GM18498 (cell line): ENCODE measurements at regions not wholly inside any gene's neighbourhood (a gene's known extent, or its start where the extent isn't known, plus 50 kb on each side); places are given as distances from the start of the nearest gene placed in this dataset.
A peak's percentile ranks its signal among the peaks of the same experiment; 100 is the strongest.

Experiments used
- ATAC-seq: cut with Tn5 transposase; IDR thresholded peaks from one replicate; pipeline ENCODE4 v1.9.1; 2021; ENCODE audit warnings: mild to moderate bottlenecking, moderate library complexity; ENCODE audit not compliant: unreplicated experiment

DNA sequence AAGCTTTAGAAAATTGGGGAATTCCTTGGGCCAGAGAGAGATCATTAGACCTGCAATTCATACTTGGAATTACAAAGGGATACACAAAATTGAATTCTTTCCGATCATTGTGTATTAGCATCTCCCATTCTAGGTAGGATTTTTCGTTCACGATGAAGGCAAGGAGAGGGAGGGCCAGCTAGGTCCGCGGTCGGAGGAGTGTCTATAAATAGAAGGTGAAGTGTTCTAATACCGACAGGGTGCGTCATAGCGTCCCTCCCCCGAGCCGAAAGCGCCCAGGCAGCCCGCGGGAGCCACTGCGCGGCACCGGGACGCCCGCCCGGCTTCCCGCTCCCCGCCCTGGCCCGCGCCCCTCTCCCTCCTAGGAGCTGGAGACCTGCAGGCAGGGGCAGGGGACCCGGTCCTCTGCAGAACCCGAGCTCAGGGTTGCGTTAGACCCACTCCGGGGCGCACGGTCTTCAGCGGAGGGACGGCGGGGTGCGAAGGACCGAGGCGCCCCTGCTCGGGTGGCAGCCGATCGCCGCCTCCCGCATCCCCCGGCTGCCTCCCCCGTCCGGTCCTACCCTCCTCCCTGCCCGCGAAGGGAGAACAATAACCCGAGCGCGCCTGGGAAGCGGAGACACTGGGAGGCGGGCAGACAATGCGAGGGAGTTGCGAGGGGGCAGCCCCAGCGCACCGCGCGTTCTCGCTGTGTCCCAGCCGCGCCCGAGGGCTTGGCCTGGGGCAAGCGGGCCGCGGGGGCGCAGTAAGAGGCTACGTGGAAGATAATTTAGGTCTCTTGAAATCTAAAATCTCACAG, 114.2 kb upstream of the SERTAD2 start:
- ATAC-seq, result peak; percentile 92

DNA sequence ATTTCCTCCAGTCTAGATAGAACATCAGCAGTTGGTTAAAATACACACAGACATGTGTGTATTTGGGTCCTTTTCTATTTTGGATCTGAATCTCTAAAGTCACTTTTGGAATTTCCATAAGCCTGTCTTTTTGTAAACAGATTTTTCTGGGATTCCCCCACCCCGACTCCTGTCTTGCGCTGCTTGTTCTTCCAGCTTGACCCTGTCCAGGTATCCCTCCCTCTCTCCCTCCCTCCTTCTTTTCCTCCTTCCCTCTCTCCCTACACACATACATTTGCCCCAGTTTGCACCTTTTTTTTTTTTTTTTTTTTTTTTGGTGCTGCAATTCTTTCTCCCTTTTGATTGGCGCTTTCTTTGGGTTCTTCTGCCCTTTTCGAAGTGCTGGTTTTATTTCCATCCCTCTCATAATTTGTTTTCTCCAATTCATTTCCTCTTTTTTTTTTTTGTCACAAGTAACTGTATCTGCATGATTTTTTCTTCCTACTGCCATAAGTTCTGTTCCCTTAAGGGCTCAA, 114.8 kb upstream of the SERTAD2 start:
- no peak for ATAC-seq

DNA sequence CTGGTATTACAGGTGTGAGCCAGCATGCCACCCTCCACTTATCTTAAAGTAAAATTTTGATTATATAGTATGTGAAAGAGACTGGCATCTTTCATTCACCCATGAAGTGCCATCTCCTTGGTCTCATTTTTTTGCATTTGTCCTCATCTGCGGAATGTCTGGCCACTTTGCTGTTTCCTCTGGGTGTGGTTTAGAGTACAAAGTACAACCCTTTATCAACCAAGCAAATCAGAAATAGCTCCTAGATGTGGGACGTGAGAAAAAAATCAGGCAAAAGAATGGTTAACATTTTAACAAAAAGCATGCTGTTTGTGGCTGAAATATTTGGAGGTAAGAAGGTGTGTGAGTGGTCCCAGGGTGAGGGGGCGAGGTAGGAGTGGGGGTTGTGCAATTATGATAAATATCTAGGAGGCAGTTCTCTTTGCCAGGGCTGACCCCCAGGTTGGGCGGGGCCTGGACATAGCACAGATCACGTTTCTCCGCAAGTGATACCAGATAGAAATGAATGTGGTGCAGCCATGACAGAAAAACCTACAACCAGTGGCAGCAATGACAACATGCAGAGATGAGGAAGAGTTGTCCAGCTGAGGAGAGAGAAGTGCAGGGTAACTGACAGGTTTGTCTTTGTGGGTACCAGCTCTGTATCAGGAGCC, 115.8 kb upstream of the SERTAD2 start:
- no peak for ATAC-seq

DNA sequence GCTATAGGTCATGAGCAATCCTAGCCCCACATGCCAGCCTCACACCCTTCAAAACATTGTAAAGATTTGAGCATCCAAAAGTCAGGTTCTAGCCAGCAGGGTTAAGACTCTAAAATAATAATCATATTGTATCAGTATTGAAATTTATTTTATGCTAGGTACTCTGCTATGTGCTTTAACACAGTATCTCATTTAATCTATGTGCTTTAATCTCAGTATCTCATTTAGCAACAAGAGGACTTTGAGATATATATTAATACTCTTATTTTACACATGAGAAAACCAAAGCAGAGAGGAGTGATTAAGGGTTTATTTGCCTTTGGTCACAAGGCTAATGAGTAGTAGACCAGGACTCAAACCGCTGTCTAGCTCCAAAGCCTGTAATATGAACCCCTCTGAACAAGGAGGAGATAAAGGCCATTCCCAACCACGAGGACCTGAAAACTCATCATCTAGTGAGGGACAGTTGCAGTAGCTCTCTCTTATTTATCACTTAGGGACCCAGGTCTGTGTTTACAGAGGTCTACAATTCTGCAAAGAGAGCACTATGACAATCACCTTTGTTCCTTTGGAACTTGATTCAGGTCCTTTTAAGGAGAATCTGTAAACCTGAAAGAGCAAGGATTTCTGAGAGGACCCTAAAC, 116.5 kb upstream of the SERTAD2 start:
- ATAC-seq, result no peak

DNA sequence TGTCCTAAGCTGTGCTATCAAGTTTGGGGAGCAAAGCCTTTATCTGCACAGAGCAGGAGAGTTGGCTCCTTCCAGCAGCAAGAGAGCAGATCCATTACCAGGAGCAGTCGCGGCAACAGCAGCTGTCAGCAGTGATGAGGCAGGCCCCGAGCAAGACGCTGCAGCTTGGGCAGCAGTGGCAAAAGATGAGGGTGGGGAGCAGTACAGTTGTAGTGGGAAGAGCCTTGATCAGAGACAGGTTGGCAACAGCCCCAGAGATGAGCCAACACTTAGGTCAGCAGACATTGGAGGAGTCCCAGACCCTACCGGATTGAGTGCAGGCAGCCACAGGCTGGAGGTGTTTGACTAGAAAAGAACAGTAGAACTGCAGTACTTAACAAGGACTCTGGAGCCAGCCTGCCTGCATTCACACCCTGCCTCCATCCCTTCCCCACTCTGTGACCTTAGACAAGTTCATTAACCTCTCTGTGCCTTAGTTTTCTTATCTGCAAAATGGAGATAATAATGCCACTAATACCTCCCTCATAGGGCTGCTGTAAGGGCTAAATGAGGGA, 117.1 kb upstream of the SERTAD2 start:
- ATAC-seq, result no peak

DNA sequence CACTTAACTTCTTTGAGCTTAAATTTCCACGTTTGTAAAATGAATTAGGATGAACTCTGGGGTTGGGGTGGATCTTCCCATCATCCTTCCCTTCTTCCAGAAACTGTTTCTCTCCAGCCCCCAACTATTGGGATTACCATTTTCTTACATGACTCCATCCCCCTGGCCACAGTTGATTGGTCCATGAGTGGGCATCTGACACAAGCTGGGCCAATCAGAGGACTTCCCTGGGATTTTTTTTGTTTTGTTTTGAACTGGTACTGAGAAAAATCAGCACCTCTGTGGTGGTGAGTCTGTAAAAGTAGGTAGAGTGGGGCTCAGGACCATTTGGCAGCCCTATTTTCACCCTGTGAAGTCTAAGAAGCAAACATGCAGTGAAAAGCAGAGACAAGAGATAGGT, 118.0 kb upstream of the SERTAD2 start:
- ATAC-seq, result no peak

DNA sequence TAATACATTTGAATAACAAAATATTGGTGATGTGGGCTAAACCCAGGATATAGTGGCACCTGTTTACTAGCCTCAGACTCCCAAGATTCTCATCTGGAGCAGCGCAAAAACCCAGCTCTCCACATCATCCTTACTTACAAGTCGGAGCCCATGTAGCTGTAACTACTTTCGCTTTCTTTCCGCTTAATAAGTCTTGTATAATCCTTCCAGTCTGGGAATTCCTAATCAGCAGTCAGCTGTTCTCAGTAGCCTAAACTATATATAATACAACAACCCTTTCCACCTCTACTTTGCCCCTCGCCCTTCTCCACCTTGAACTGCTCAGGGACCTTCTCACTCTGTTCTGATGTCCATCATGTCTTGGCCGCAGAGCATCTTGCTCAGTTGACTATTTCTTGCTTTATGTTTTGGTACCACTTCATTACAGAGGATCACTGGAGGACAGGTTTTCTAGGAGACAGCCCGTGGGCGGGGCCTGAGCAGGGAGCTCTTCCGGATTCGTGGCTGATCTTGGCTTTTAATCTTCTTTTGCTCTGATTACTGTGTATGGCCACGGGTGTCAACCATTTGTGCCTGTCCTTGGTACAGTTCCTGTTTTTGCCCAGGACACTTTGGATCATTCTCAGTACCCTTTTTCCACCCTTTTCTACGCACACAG, 119.9 kb upstream of the SERTAD2 start:
- no peak for ATAC-seq

DNA sequence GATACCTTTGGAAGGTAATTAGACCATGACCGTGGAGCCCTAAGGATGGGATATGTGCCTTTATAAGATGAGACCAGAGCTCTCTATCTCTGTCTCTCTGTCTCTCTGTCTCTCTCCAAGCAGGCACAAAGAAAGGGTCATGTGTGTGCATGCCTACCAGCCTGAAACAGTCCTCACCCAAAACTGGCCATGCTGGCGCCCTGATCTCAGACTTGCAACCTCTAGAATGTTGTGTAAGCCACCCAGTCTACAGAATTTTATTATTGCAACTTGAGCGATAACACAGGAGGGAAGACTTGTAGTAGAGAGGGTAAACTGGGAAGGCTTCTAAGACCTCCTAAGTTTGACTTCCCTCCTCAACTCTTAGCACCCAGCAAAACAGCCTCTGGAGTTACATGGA, 124.1 kb upstream of the SERTAD2 start:
- ATAC-seq, result no peak

DNA sequence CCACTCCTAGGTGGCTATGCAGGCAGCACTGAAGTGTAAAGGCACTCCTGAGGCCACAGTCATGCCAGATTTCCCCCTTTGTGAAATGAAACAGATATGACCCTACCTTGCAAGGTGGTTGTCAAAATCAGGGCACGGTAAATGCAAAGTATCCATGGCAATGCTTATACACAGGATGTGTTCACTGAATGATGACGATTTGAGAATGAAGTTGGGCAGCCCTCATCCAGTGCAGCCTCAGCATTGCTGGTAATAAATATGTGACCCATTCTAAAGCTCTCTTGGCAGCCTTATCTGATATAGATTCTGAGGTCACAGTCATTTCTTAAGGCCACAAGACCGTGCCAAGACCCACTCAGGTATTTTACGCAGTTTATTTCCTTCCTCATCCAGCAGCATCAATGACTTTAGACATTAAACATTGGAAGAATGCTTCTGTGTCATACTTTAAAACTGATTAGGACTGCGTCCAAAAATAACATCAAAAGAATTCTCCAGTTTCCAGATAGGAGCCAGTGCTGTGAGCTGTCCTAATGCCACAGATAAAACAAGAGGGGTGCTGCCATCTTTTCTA, 125.5 kb upstream of the SERTAD2 start:
- ATAC-seq, result no peak

DNA sequence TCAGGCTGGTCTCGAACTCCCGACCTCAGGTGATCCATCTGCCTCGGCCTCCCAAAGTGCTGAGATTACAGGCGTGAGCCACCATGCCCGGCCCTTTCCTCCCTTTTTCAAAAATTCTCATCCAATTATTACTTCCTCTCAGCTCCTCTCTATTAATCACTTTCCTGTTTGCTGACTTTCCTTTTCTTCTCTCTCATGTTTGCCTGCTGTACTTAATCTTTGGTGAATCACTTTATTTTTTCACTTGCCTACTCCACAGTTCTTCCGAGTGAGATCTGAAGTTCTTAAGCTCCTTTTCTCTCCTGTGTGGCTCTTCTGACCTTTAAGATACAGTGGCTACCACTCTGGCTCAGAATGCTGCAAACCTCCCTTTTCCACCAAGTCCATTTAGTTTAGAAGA, 126.3 kb upstream of the SERTAD2 start:
- ATAC-seq, result no peak

DNA sequence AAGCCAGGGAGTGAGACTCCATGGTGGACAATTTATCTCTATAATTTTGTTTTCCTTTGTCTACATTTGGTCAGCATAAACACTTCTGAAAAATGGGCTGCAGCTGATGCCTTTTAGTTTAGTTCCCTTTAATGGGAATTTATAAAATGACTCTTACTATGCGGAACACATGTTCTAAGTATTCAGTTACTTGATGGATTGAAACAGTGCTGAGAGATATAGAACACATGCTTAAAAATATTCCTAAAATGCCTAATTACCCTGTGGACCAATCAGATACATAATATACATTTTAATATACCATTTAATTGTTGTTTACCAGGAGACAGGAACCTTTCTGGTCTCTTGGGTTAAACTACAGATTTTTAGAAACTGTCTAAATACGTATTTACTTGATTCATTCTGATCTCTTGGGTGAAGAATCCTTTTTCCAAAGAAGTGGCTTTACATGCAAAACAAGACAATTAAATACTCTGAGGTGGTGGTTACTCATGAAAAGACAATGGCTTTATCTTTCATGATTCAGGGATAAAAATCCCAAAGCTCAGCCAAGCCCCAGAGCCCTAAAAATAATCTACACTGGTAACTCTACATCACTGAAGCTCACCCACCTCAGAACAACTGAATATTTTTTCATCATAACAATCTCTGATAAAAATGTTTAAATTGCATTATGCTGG, 128.1 kb upstream of the SERTAD2 start:
- ATAC-seq, result no peak

DNA sequence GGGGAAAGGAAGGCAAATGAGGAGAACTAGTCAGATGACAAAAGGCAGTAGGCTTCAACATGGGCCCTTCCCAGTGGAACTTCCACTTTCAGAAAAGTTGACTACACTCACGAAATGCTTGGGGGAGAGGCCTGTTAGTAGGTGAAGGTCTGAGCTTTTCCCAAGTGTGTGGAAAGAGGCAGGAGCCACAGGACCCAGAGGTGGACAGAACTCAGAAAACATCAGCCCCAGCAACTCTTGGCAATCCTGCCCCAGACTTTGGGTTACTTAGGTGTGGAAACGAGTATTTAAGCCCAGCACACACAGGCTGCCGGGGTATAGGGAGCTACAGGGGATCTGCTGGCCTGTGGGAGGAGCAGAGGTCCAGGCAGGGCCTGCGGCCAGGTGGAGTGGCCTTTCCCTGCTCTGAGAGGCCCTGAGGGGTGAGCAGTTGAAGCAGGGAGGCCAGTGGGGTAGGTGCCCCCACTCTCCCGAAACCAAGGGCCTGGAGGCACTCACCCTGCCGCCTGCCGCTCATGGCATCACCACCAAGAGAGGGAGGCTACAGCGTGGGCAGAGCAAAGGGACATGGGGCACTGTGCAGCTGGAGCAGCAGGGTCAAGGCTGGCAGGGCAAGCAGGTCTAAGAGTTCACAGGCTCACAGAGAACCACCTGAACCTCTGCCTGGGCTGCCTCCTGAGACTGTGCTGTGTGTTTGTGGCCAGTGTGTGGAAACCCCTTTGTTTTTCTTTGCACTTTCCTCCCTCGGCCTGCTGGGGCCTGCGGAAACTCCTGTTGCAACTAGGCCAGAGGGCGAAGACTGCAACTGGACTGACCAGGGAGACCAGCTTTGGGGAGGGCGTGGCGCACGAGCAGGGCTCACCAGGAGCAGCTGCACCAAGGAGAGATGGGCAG, 130.7 kb upstream of the SERTAD2 start:
- no peak for ATAC-seq

DNA sequence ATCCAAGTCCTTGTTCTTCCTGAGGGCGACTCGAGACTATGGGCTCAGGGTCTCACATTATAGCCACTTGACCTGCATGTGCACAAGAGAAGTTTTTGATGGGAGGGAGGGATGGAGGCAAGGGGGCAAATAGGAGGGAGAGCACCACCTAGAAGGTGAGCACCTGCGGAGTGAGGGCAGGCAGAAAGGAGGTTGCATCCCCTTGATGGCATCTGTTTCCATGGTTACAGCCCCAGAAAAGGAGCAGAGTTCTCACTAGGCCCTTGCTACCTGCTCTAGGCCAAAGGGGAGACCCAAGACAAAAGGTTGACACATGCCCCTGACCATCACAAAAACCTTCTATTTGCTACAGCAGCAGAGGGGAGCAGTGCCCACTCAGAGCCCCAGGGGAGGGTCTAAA, 131.5 kb upstream of the SERTAD2 start:
- ATAC-seq, result no peak

DNA sequence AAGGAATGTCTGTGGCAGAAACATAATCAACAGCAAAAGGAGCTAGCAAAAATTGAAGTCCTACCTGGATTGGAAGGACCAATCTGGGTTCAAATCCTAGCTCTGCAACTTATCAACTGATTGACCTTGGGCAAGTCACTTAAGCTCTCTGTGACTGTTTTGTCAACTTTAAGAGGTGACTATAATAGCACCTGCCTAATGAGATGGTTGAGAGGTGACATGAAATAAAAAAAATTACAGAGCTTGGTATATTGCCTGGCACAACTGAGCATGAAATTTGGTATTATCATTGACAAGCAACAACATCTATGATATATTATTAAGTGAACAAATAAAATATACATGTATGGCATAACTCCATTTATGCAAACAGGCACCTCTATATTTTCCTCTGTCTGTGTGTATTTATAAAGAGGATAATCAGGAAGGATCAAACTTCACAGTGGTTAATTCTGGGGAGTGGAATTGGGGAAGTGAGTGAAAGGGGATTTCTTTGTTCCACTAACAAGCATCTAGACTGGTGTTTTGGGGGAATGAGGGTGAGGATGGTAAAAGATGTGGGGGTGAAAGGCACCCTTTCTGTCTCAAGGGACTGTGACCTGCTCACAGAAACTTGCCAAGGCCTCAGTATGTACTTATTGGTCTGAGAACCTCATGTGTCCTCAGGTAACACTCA, 132.8 kb upstream of the SERTAD2 start:
- ATAC-seq, result no peak

DNA sequence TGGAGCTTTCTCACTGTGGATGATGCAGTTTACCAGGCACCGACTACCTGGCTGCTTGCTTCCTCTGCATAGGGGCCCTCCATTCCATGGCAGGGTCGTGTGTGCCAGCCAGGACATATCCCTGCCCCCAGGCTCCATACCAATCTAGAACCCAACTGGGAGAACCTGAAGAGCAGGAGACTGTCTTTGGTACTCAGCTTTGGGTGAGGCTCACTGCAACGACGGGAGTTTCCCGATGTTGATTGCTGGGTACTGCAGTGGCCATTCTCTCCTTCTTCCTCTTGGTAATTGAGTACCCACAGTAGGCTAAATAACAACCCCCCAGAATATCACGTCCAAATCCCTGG, 133.3 kb upstream of the SERTAD2 start:
- ATAC-seq, result no peak

DNA sequence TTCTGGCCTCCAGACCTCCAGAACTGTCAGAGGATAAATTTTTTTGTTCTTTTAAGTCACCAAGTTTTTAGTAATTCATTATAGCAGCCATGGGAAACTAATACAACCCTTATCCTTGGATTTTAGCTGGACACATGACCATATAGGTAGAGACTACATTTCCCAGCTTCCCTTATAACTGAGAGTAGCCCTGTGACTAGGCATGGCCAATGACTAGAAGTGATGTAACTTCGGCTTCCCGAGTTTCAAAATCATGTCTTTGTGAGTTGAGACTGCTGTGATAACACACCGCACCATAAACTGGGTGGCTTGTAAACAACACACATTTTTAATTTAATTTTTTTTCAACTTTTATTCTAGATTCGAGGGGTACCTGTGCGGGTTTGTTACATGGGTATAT, 134.0 kb upstream of the SERTAD2 start:
- ATAC-seq, result no peak

DNA sequence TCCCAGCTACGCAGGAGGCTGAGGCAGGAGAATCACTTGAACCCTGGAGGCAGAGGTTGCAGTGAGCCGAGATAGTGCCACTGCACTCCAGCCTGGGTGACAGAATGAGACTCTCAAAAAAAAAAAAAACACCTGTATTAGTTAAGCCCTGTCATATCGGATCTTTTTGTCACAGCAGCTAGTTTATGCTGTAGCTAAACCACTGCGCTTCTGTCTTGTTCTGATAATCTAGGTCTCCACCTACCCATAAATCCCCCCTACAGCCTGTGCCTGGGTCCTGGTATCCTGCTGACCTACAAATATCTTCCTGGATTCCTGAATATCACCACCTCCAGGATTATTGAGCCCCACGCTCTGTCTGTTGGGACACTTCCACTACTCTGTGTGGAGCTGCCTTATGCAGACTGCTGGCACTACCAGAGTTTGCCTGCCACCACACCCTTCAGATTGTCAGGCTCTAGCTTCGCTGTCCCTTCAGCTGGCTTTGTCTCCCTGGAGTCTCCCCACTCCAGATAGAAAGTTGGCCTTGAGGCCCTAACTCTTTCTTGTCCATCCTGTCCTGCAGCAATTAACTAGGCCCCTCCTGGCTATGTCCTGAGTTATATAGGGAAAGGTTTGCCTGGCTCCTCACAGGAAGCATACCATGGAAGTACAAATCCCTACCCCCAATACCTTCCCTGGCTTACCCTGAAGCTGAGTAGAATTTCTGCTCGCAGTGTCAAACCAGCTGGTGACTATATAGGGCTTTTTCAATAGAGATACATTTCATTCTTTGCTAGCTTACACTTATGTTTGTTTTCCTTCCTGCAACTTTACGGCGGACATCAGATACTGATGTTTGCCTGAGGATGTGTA, 136.0 kb upstream of the SERTAD2 start:
- ATAC-seq, result no peak

DNA sequence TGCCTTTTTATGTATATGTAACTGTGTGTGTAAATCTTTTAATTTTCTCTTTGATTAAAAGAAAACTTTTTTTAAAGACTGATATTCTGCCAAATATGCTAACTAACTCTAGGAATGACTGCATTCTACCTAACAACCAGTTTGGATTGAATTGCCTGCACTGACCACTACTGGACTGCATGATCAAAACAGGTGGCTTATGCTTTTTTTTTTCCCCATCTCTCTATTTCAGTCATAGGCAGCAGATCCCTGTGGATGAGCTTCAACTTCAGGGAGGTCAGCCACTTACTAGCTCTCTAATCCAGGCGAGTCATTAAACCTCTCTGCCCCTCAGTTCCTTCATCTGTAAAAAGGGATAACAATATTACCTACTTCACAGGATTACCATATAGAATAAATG, 138.6 kb upstream of the SERTAD2 start:
- no peak for ATAC-seq
